Loucy (cell line): ENCODE measurements at regions not wholly inside any gene's neighbourhood (a gene's known extent, or its start where the extent isn't known, plus 50 kb on each side); places are given as distances from the start of the nearest gene placed in this dataset.

Experiments
- H2AFZ ChIP-seq: fragments of 200-600 bp; sonication (generic); 2 replicates; pipeline ENCODE4 v1.6.0; 2016; ENCODE audit warnings: antibody characterized with exemption, mild to moderate bottlenecking, low read length, moderate library complexity
- H3F3A ChIP-seq: fragments of 200-600 bp; 2 replicates; pipeline ENCODE4 v1.6.0; 2016; ENCODE audit warnings: antibody characterized with exemption, low read depth, mild to moderate bottlenecking
- H3K27me3 ChIP-seq: fragments of 200-600 bp; sonication (generic); 2 replicates; pipeline ENCODE4 v1.6.1; 2014; ENCODE audit warnings: low read length, mild to moderate bottlenecking; ENCODE audit not compliant: insufficient read depth, poor library complexity, severe bottlenecking
- H3K36me3 ChIP-seq: fragments of 200-600 bp; sonication (generic); 2 replicates; pipeline ENCODE4 v1.6.1; 2016; ENCODE audit warnings: low read length; ENCODE audit not compliant: insufficient read depth
- H3K4me1 ChIP-seq: fragments of 200-600 bp; sonication (generic); 2 replicates; pipeline ENCODE4 v1.5.1; 2014; ENCODE audit warnings: low read length, mild to moderate bottlenecking; ENCODE audit not compliant: insufficient read depth, poor library complexity, severe bottlenecking
- H3K4me2 ChIP-seq: fragments of 200-600 bp; sonication (generic); 2 replicates; pipeline ENCODE4 v1.6.0; 2014; ENCODE audit warnings: antibody characterized with exemption, low read length, low read depth, mild to moderate bottlenecking; ENCODE audit not compliant: poor library complexity, severe bottlenecking
- H3K4me3 ChIP-seq: fragments of 200-600 bp; sonication (generic); 2 replicates; pipeline ENCODE4 v1.5.1; 2014; ENCODE audit warnings: low read length, mild to moderate bottlenecking, mixed read lengths; ENCODE audit not compliant: poor library complexity, severe bottlenecking
- H3K79me2 ChIP-seq: fragments of 200-600 bp; sonication (generic); 2 replicates; pipeline ENCODE4 v1.6.1; 2014; ENCODE audit warnings: low read length; ENCODE audit not compliant: insufficient read depth
- H3K9ac ChIP-seq: fragments of 200-600 bp; sonication (generic); 2 replicates; pipeline ENCODE4 v1.6.0; 2014; ENCODE audit warnings: mild to moderate bottlenecking, low read depth, low read length, moderate library complexity; ENCODE audit not compliant: poor library complexity, severe bottlenecking
- H3K9me2 ChIP-seq: fragments of 200-600 bp; sonication (generic); replicated peaks from 2 replicates; pipeline ENCODE4 v1.6.1; 2016; ENCODE audit warnings: low read depth, low read length, mixed read lengths
- H3K9me3 ChIP-seq: fragments of 200-600 bp; sonication (generic); 2 replicates; pipeline ENCODE4 v1.6.1; 2014; ENCODE audit warnings: mild to moderate bottlenecking, antibody characterized with exemption, low read length, low read depth; ENCODE audit not compliant: insufficient read depth
- H4K20me1 ChIP-seq: fragments of 200-600 bp; sonication (generic); 2 replicates; pipeline ENCODE4 v1.6.0; 2014; ENCODE audit warnings: antibody characterized with exemption, low read length, mild to moderate bottlenecking; ENCODE audit not compliant: insufficient read depth, poor library complexity, severe bottlenecking
- EZH2phosphoT487 ChIP-seq: fragments of 200-600 bp; IDR thresholded peaks from 2 replicates; pipeline ENCODE4 v1.6.1; 2018; ENCODE audit warnings: antibody characterized with exemption, mild to moderate bottlenecking, moderate library complexity, borderline replicate concordance
- TF ChIP-seq, protein P1 (sequence below): fragments of 200-600 bp; sonication (generic); conservative IDR thresholded peaks from 2 replicates; pipeline ENCODE4 v1.5.1; 2014; ENCODE audit warnings: mild to moderate bottlenecking, antibody characterized with exemption, low read length

DNA sequence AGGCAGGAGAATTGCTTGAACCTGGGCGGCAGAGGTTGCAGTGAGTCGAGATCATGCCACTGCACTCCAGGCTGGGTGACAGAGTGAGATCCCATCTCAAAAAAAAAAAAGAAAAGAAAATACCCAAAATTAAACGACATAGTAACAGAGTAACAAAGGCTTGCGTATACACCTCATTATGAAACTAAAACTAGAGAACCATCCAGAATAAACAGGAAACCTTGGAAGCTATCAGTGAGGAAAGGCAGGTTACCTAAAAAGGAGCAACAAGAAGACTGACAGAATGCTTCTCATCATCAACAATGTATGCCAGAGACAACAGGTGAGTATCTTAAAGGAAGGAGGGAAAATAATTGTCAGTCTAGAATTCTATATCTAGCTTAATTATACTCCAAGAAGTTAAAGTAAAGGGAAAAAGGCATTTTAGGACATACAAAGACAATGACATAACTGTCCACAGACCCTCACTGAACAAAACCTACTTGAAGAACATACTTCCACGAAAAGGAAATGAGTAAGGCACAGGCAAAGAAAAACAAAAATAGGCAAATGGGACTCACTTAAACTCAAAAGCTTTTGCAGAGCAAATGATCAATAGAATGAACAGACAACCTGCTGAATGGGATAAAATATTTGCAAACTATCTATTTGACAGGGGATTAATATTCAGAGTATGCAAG, 64.1 kb upstream of the NT5E start:
- no peaks in the 10 kb centered on the region for H3K79me2 ChIP-seq
- no peaks in the 10 kb centered on the region for H3K27me3 ChIP-seq
- H3K9me2 ChIP-seq: no peaks in the 10 kb centered on the region

DNA sequence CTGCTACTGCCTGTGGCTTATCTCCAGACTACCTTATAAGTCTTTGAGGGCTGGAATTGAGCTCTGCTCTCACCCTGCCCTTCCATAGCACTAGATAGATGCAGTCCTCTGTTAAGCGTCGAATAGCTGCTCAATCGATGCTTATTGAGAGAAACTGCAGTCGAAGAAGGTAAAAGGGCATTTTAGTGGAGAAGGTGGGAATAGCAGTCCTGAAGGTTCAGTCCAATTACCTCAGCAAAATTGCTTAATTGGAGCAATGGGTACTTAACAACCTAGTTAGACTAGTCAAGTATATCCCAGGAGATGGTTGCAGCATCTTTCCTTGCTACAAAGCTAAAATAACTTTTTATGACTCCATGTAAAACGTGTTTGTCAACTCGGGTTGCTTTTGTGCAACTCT, 66.8 kb upstream of the NT5E start:
- no peak for TF ChIP-seq EZH2phosphoT487
- TF ChIP-seq, protein P1, sequence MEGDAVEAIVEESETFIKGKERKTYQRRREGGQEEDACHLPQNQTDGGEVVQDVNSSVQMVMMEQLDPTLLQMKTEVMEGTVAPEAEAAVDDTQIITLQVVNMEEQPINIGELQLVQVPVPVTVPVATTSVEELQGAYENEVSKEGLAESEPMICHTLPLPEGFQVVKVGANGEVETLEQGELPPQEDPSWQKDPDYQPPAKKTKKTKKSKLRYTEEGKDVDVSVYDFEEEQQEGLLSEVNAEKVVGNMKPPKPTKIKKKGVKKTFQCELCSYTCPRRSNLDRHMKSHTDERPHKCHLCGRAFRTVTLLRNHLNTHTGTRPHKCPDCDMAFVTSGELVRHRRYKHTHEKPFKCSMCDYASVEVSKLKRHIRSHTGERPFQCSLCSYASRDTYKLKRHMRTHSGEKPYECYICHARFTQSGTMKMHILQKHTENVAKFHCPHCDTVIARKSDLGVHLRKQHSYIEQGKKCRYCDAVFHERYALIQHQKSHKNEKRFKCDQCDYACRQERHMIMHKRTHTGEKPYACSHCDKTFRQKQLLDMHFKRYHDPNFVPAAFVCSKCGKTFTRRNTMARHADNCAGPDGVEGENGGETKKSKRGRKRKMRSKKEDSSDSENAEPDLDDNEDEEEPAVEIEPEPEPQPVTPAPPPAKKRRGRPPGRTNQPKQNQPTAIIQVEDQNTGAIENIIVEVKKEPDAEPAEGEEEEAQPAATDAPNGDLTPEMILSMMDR: no peak
- H3F3A ChIP-seq: no peaks in the 10 kb centered on the region
- H3K27me3 ChIP-seq: no peaks in the 10 kb centered on the region
- no peaks in the 10 kb centered on the region for H3K36me3 ChIP-seq
- H3K9me3 ChIP-seq: no peaks in the 10 kb centered on the region
- H3K9ac ChIP-seq: no peak overlapping the region
- no peak overlapping the region for H3K4me2 ChIP-seq
- H3K9me2 ChIP-seq: no peaks in the 10 kb centered on the region
- no peaks in the 10 kb centered on the region for H4K20me1 ChIP-seq
- H3K79me2 ChIP-seq: no peaks in the 10 kb centered on the region
- H3K4me3 ChIP-seq: no peak overlapping the region
- H3K4me1 ChIP-seq: no peaks in the 10 kb centered on the region
- no peak overlapping the region for H2AFZ ChIP-seq

More for the DNA sequence above, 64.1 kb upstream of the NT5E start:
- Histone ChIP-seq H3K9me3 (no peaks in the 10 kb centered on the region), H3F3A (no peaks in the 10 kb centered on the region), H3K4me1 (no peaks in the 10 kb centered on the region), H2AFZ (no peak overlapping the region), H3K4me2 (no peak overlapping the region), H3K4me3 (no peak overlapping the region), H3K36me3 (no peaks in the 10 kb centered on the region), H4K20me1 (no peaks in the 10 kb centered on the region), H3K9ac (no peak overlapping the region)
- TF ChIP-seq, protein P1: no peak
- TF ChIP-seq EZH2phosphoT487: no peak

DNA sequence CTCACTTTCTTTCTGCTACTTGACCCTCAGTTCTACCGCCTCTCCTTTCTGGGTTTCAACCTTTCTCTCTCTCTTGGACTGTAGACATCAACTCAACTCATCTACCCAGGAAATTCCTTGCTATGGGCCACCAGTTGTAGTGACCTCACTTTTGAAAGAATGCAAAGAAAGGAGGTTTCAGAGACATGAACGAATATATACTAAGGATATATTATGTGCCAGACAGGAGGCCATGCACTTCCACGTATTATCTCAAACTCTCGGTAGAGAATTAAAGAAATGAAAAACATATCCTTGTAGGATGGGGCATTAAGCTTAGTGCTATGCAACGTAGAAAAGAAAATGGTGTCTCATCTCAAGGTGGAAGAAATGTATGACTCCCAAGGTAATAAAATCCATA, 67.3 kb upstream of the NT5E start:
- no peaks in the 10 kb centered on the region for H3K9me3 ChIP-seq
- no peak for TF ChIP-seq EZH2phosphoT487
- TF ChIP-seq, protein P1: no peak
- no peaks in the 10 kb centered on the region for H3K9me2 ChIP-seq
- H3K4me3 ChIP-seq: no peak overlapping the region
- H3K9ac ChIP-seq: no peak overlapping the region
- no peaks in the 10 kb centered on the region for H3K36me3 ChIP-seq
- H3K4me1 ChIP-seq: no peaks in the 10 kb centered on the region
- no peaks in the 10 kb centered on the region for H4K20me1 ChIP-seq
- H3F3A ChIP-seq: no peaks in the 10 kb centered on the region
- no peaks in the 10 kb centered on the region for H3K79me2 ChIP-seq
- H2AFZ ChIP-seq: no peak overlapping the region
- H3K4me2 ChIP-seq: no peak overlapping the region
- H3K27me3 ChIP-seq: no peaks in the 10 kb centered on the region
